ENCODE measurements at regions not wholly inside any gene's neighbourhood (a gene's known extent, or its start where the extent isn't known, plus 50 kb on each side); places are given as distances from the start of the nearest gene placed in this dataset.

- TF ChIP-seq DBP (CRISPR knock-in tag; IDR thresholded peaks at IDR 0.05; ENCODE audit: not compliant biosample characterization): no peak
- no peak for TF ChIP-seq ATF2 (CRISPR knock-in tag; IDR thresholded peaks at IDR 0.05)
- no peak for TF ChIP-seq POLR2A (IDR thresholded peaks at IDR 0.05; ENCODE audit: insufficient read depth in 1 of 2, low read depth in 2 of 2, low read length in 2 of 2)
- TF ChIP-seq MLXIP (CRISPR knock-in tag; IDR thresholded peaks at IDR 0.05; ENCODE audit: borderline replicate concordance): no peak
- TF ChIP-seq CTCF (CRISPR knock-in tag; IDR thresholded peaks at IDR 0.05): no peak
- TF ChIP-seq PRDM15 (CRISPR knock-in tag; IDR thresholded peaks at IDR 0.05): no peak
- TF ChIP-seq BATF2 (CRISPR knock-in tag; IDR thresholded peaks at IDR 0.05): no peak
- no peak for TF ChIP-seq HNRNPUL1 (IDR thresholded peaks at IDR 0.05; ENCODE audit: low read depth, low read length)
- TF ChIP-seq MYC (CRISPR knock-in tag; IDR thresholded peaks at IDR 0.05; ENCODE audit: borderline replicate concordance): no peak
- no peak for TF ChIP-seq STAT6 (CRISPR knock-in tag; IDR thresholded peaks at IDR 0.05; ENCODE audit: borderline replicate concordance)
- TF ChIP-seq MTF1 (CRISPR knock-in tag; IDR thresholded peaks at IDR 0.05): no peak
- no peak for TF ChIP-seq CENPT (CRISPR knock-in tag; IDR thresholded peaks at IDR 0.05; ENCODE audit: low read depth)
- TF ChIP-seq REST (IDR thresholded peaks at IDR 0.05; ENCODE audit: borderline replicate concordance in 1 of 2, low read depth in 1 of 2, low read length in 2 of 2): no peak
- no peak for TF ChIP-seq SUZ12 (IDR thresholded peaks at IDR 0.05; ENCODE audit: low read depth, low read length)
Measured at GRCh38 chr1:169025412-169025811, 81.1 kb upstream of the ATP1B1 start.
